Memory B cell (primary cell): ENCODE measurements at regions not wholly inside any gene's neighbourhood (a gene's known extent, or its start where the extent isn't known, plus 50 kb on each side); places are given as distances from the start of the nearest gene placed in this dataset.

Source experiments
- ATAC-seq: fragments of 150-1000 bp; cut with Tn5 transposase; 2 replicates; pipeline ENCODE4 v1.10.0; 2021; ENCODE audit warnings: low read depth, mild to moderate bottlenecking, moderate library complexity
- DNase-seq, 2 donors: peaks; one replicate each; pipeline ENCODE4 v3.0.0; 2022; ENCODE audit warnings: low spot score in 2 of 2
- H3K27ac Mint-ChIP-seq: one replicate; pipeline ENCODE4 v1.8.0; 2022; ENCODE audit warnings: mild to moderate bottlenecking, moderate library complexity, mixed read lengths
- H3K27me3 Mint-ChIP-seq: one replicate; pipeline ENCODE4 v1.8.0; 2022; ENCODE audit warnings: mixed read lengths
- H3K36me3 Mint-ChIP-seq: one replicate; pipeline ENCODE4 v1.8.0; 2022; ENCODE audit warnings: mild to moderate bottlenecking, mixed read lengths
- H3K4me1 Mint-ChIP-seq: one replicate; pipeline ENCODE4 v1.8.0; 2022; ENCODE audit warnings: mixed read lengths
- H3K4me3 Mint-ChIP-seq: one replicate; pipeline ENCODE4 v1.8.0; 2022; ENCODE audit warnings: mild to moderate bottlenecking, moderate library complexity, mixed read lengths
- H3K9me3 Mint-ChIP-seq: one replicate; pipeline ENCODE4 v1.8.0; 2022; ENCODE audit warnings: mixed read lengths

GRCh38 chr10:46227936-46228562 is 58.7 kb upstream of the ANTXRL start:
- H3K9me3 Mint-ChIP-seq: peaks cover 9% of the 10 kb centered on the region
- peaks cover 18% of the 10 kb centered on the region for H3K36me3 Mint-ChIP-seq
- peaks cover 4% of the 10 kb centered on the region for H3K4me1 Mint-ChIP-seq
- no peak for DNase-seq
- peaks cover 2% of the 10 kb centered on the region for H3K27me3 Mint-ChIP-seq
- no peak for ATAC-seq
- no peak overlapping the region for H3K4me3 Mint-ChIP-seq
- no peak overlapping the region for H3K27ac Mint-ChIP-seq

- H3K4me3 Mint-ChIP-seq: no peak overlapping the region
- no peak overlapping the region for H3K27ac Mint-ChIP-seq
- peaks cover 4% of the 10 kb centered on the region for H3K4me1 Mint-ChIP-seq
- peak; percentile 37 to 42 for DNase-seq
- ATAC-seq: peak; percentile 71
- H3K36me3 Mint-ChIP-seq: peaks cover 18% of the 10 kb centered on the region
- peaks cover 2% of the 10 kb centered on the region for H3K27me3 Mint-ChIP-seq
- H3K9me3 Mint-ChIP-seq: peaks cover 9% of the 10 kb centered on the region
Observed at GRCh38 chr10:46228563-46229071, 58.2 kb upstream of the ANTXRL start.

GRCh38 chr10:46229144-46229563 is 57.6 kb upstream of the ANTXRL start:
- ATAC-seq (no peak), DNase-seq (no peak)
- H3K27me3 Mint-ChIP-seq: peaks cover 2% of the 10 kb centered on the region
- peaks cover 9% of the 10 kb centered on the region for H3K9me3 Mint-ChIP-seq
- H3K4me1 Mint-ChIP-seq: peaks cover 4% of the 10 kb centered on the region
- H3K36me3 Mint-ChIP-seq: peaks cover 18% of the 10 kb centered on the region
- no peak overlapping the region for H3K4me3 Mint-ChIP-seq
- no peak overlapping the region for H3K27ac Mint-ChIP-seq

- ATAC-seq (no peak), DNase-seq (no peak)
- no peak overlapping the region for H3K4me3 Mint-ChIP-seq
- peaks cover 4% of the 10 kb centered on the region for H3K4me1 Mint-ChIP-seq
- peaks cover 9% of the 10 kb centered on the region for H3K9me3 Mint-ChIP-seq
- H3K27me3 Mint-ChIP-seq: peaks cover 2% of the 10 kb centered on the region
- H3K27ac Mint-ChIP-seq: no peak overlapping the region
- H3K36me3 Mint-ChIP-seq: peaks cover 18% of the 10 kb centered on the region
Observed at GRCh38 chr10:46230615-46231014, 56.2 kb upstream of the ANTXRL start.

GRCh38 chr10:46231087-46231486 is 55.7 kb upstream of the ANTXRL start:
- no peak for ATAC-seq
- Mint-ChIP-seq H3K36me3 (peaks cover 18% of the 10 kb centered on the region), H3K4me3 (no peak overlapping the region), H3K27ac (no peak overlapping the region), H3K9me3 (peaks cover 9% of the 10 kb centered on the region), H3K27me3 (peaks cover 2% of the 10 kb centered on the region), H3K4me1 (peaks cover 4% of the 10 kb centered on the region)
- DNase-seq: no peak

GRCh38 chr10:46232084-46232483 is 54.7 kb upstream of the ANTXRL start:
- Mint-ChIP-seq H3K4me1 (peaks cover 4% of the 10 kb centered on the region), H3K27me3 (peaks cover 4% of the 10 kb centered on the region), H3K27ac (no peak overlapping the region), H3K9me3 (peaks cover 9% of the 10 kb centered on the region), H3K36me3 (peaks cover 24% of the 10 kb centered on the region), H3K4me3 (no peak overlapping the region)
- no peak for ATAC-seq
- no peak for DNase-seq

DNA sequence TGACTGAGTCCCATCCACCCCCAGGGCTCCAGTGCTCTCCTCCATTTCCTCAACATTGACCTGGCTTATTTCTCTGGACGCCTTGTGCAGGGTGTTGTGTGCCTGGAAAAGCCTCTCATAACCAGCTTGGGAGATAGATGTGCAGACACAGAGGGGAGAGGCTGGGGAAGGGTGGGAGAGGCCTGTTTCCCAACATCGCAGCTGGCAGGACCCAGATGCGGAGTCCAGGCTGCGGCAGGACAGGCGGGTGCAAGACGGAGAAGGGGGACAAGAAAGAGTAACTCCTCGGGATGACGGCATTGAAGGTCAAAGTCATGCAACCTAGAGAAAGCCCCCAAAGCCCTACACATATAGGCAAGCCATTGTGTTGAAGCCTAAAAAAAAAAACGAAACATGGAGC is 54.1 kb upstream of the ANTXRL start:
- Mint-ChIP-seq H3K36me3 (peaks cover 24% of the 10 kb centered on the region), H3K27me3 (peaks cover 5% of the 10 kb centered on the region), H3K4me3 (no peak overlapping the region), H3K4me1 (peaks cover 4% of the 10 kb centered on the region), H3K9me3 (peaks cover 9% of the 10 kb centered on the region), H3K27ac (no peak overlapping the region)
- DNase-seq (no peak), ATAC-seq (no peak)

- Mint-ChIP-seq H3K4me3 (no peak overlapping the region), H3K4me1 (peaks cover 4% of the 10 kb centered on the region), H3K9me3 (peaks cover 9% of the 10 kb centered on the region), H3K27me3 (peaks cover 5% of the 10 kb centered on the region), H3K36me3 (peaks cover 24% of the 10 kb centered on the region), H3K27ac (no peak overlapping the region)
- ATAC-seq: no peak
- DNase-seq: no peak
Observed at GRCh38 chr10:46233181-46233580, 53.6 kb upstream of the ANTXRL start.

GRCh38 chr10:46234026-46234425 is 52.8 kb upstream of the ANTXRL start:
- H3K27me3 Mint-ChIP-seq: peaks cover 5% of the 10 kb centered on the region
- H3K27ac Mint-ChIP-seq: no peak overlapping the region
- no peak overlapping the region for H3K4me3 Mint-ChIP-seq
- peaks cover 24% of the 10 kb centered on the region for H3K36me3 Mint-ChIP-seq
- H3K9me3 Mint-ChIP-seq: peaks cover 9% of the 10 kb centered on the region
- DNase-seq: no peak
- no peak for ATAC-seq
- H3K4me1 Mint-ChIP-seq: peaks cover 4% of the 10 kb centered on the region

GRCh38 chr10:46234431-46235060 is 52.3 kb upstream of the ANTXRL start:
- no peak for ATAC-seq
- H3K4me1 Mint-ChIP-seq: peaks cover under 1% of the 10 kb centered on the region
- H3K9me3 Mint-ChIP-seq: peaks cover 5% of the 10 kb centered on the region
- peaks cover 5% of the 10 kb centered on the region for H3K27me3 Mint-ChIP-seq
- H3K27ac Mint-ChIP-seq: no peak overlapping the region
- H3K36me3 Mint-ChIP-seq: peaks cover 19% of the 10 kb centered on the region
- no peak overlapping the region for H3K4me3 Mint-ChIP-seq
- no peak for DNase-seq

DNA sequence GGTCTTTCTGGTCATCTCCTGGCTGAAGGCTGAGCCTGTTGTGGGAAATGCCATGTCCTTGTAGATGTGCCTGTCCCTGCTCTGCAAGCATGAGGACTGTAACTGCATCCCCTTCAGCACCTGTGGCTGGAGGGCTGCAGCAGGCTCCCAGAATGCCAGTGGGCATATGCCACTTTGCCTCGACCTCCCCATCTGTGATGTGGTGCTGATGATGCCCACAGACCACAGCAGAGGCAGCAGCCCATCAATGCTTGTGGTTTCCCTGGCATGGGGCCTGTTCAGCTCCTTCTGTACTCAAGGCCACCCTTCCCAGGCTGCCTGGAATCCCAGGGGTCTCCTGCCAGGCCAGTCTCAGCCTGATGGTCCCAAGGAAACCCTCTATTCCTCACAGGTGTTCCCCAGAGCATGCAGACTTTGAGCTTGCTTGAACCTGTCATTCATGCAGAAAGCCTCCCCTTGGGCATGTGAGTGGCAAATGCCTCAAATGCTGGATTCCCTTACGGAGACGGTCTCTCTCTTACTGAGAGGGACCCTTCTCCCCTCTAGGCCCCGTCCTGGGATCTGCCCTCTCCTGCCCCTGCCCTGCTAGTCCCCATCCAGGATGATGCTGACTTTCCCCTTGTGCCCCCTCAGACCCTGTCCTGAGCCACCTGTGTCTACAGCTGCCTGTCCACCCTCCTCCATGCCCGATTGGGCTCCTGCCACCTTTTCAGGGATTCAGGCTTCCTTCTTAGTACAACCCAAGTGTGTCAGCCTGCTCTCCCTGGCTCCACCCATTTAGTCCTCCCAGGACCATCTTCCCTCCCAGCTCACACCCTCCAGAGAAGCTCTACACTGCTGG is 50.9 kb upstream of the ANTXRL start:
- H3K4me1 Mint-ChIP-seq: no peaks in the 10 kb centered on the region
- H3K36me3 Mint-ChIP-seq: peaks cover 19% of the 10 kb centered on the region

DNA sequence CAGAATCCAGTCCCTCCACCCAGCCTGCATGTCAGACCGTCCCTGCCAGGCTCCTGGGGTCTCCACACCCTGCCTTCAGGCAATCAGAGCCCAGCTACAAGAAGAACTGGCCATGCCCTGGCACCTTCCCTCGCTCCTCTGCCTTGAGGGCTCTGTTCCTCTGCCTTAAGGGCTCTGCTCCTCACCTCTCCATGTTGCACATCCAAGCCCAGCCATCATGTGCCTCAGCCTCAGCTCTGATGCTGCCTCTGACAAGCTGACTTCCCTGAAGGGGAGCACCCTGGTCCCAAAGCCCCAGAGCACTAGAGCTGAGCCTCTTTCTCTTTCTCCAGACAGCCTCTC is 50.3 kb upstream of the ANTXRL start:
- no peak for DNase-seq
- Mint-ChIP-seq H3K9me3 (peaks cover 2% of the 10 kb centered on the region), H3K27ac (peak overlapping the region; percentile 54), H3K36me3 (peaks cover 21% of the 10 kb centered on the region), H3K27me3 (peaks cover 5% of the 10 kb centered on the region), H3K4me1 (no peaks in the 10 kb centered on the region), H3K4me3 (no peak overlapping the region)
- ATAC-seq: no peak

More for the DNA sequence above, 50.9 kb upstream of the ANTXRL start:
- no peak for ATAC-seq
- Mint-ChIP-seq H3K27ac (peak overlapping the region; percentile 54), H3K9me3 (no peaks in the 10 kb centered on the region), H3K4me3 (no peak overlapping the region), H3K27me3 (peaks cover 5% of the 10 kb centered on the region)
- DNase-seq: no peak

GRCh38 chr10:46236941-46237681 is 49.7 kb upstream of the ANTXRL start:
- DNase-seq: no peak
- Mint-ChIP-seq H3K4me1 (no peaks in the 10 kb centered on the region), H3K4me3 (no peak overlapping the region), H3K27me3 (peaks cover 5% of the 10 kb centered on the region), H3K36me3 (peaks cover 19% of the 10 kb centered on the region), H3K9me3 (peaks cover 3% of the 10 kb centered on the region), H3K27ac (peak overlapping the region; percentile 54)
- no peak for ATAC-seq
